OCI-LY3 (cell line): ENCODE measurements at regions not wholly inside any gene's neighbourhood (a gene's known extent, or its start where the extent isn't known, plus 50 kb on each side); places are given as distances from the start of the nearest gene placed in this dataset.

Source experiments
- H2AFZ ChIP-seq: fragments of 200-600, 300-600 bp; shearing (Covaris generic); 2 replicates; pipeline ENCODE4 v1.6.0; 2014; ENCODE audit warnings: antibody characterized with exemption, low read depth, low read length
- H3K27ac ChIP-seq: fragments of 200-600, 300-600 bp; sonication (generic); 2 replicates; pipeline ENCODE4 v1.5.1; 2014; ENCODE audit warnings: mild to moderate bottlenecking, low read length, moderate library complexity, mixed read lengths
- H3K27me3 ChIP-seq: fragments of 200-600, 300-600 bp; sonication (generic); 2 replicates; pipeline ENCODE4 v1.6.1; 2014; ENCODE audit warnings: low read depth, low read length, mixed read lengths
- H3K36me3 ChIP-seq: fragments of 200-600, 300-600 bp; sonication (generic); replicated peaks from 2 replicates; pipeline ENCODE3; 2014; ENCODE audit warnings: low read depth, low read length, mixed read lengths
- H3K4me1 ChIP-seq: fragments of 300-600, 200-600 bp; sonication (generic); 2 replicates; pipeline ENCODE4 v1.6.1; 2014; ENCODE audit warnings: low read length, mixed read lengths
- H3K4me2 ChIP-seq: fragments of 200-600, 300-600 bp; sonication (generic); 2 replicates; pipeline ENCODE4 v1.6.1; 2014; ENCODE audit warnings: low read length, mixed read lengths
- H3K4me3 ChIP-seq: fragments of 300-600, 200-600 bp; sonication (generic); 2 replicates; pipeline ENCODE4 v1.5.1; 2014; ENCODE audit warnings: antibody characterized with exemption, mild to moderate bottlenecking, low read length, moderate library complexity
- H3K79me2 ChIP-seq: fragments of 300-600, 200-600 bp; shearing (Covaris generic); 2 replicates; pipeline ENCODE4 v1.6.1; 2014; ENCODE audit warnings: mild to moderate bottlenecking, low read length, mixed read lengths
- H3K9ac ChIP-seq: fragments of 300-600, 200-600 bp; shearing (Covaris generic); 2 replicates; pipeline ENCODE4 v1.6.0; 2014; ENCODE audit warnings: mild to moderate bottlenecking, low read length, moderate library complexity
- H3K9me3 ChIP-seq: fragments of 200-600, 300-600 bp; shearing (Covaris generic); 2 replicates; pipeline ENCODE4 v1.6.1; 2014; ENCODE audit warnings: low read length, mixed read lengths; ENCODE audit not compliant: insufficient read depth
- H4K20me1 ChIP-seq: fragments of 200-600, 300-600 bp; sonication (generic); 2 replicates; pipeline ENCODE4 v1.6.1; 2016; ENCODE audit warnings: low read length, mixed read lengths; ENCODE audit not compliant: insufficient read depth
- EZH2phosphoT487 ChIP-seq: fragments of 200-600 bp; shearing (Covaris generic); IDR thresholded peaks from 2 replicates; pipeline ENCODE4 v1.6.1; 2018; ENCODE audit warnings: antibody characterized with exemption, mixed run types, low read depth
- TF ChIP-seq, protein P1 (sequence below): fragments of 200-600, 300-600 bp; sonication (generic); IDR thresholded peaks from 2 replicates; pipeline ENCODE4 v1.5.1; 2014; ENCODE audit warnings: antibody characterized with exemption, low read length, low read depth

DNA sequence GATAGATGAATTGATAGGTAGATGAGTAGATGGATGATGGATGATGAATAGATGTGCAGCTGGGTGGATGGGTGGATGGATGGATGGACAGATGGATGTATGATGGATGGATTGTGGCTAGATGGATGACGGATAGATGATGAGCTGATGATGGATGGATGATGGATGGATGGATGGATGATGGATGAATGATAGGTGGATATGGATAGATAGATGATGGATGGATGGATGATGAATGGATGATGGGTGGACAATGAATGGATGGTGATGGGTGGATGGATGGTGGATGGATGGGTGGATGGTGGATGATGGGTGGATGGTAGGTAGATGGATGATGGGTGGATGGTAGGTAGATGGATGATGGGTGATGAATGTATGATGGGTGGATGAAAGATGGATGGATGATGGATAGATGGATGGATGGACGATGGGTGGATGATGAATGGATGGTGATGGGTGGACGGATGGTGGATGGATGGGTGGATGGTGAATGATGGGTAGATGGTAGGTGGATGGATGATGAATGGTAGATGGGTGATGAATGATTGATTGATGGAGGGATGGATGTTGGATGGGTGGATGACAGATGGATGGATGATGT is 1261.7 kb downstream of the BRD1 start:
- H3K4me3 ChIP-seq = no peak overlapping the region
- no peaks in the 10 kb centered on the region for H4K20me1 ChIP-seq
- H3K79me2 ChIP-seq = no peaks in the 10 kb centered on the region
- TF ChIP-seq, protein P1, sequence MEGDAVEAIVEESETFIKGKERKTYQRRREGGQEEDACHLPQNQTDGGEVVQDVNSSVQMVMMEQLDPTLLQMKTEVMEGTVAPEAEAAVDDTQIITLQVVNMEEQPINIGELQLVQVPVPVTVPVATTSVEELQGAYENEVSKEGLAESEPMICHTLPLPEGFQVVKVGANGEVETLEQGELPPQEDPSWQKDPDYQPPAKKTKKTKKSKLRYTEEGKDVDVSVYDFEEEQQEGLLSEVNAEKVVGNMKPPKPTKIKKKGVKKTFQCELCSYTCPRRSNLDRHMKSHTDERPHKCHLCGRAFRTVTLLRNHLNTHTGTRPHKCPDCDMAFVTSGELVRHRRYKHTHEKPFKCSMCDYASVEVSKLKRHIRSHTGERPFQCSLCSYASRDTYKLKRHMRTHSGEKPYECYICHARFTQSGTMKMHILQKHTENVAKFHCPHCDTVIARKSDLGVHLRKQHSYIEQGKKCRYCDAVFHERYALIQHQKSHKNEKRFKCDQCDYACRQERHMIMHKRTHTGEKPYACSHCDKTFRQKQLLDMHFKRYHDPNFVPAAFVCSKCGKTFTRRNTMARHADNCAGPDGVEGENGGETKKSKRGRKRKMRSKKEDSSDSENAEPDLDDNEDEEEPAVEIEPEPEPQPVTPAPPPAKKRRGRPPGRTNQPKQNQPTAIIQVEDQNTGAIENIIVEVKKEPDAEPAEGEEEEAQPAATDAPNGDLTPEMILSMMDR = no peak
- no peak for TF ChIP-seq EZH2phosphoT487
- no peak overlapping the region for H3K27ac ChIP-seq
- no peak overlapping the region for H3K4me2 ChIP-seq
- H3K9ac ChIP-seq = no peak overlapping the region
- no peak overlapping the region for H2AFZ ChIP-seq
- no peaks in the 10 kb centered on the region for H3K36me3 ChIP-seq
- H3K4me1 ChIP-seq = no peaks in the 10 kb centered on the region
- H3K27me3 ChIP-seq = no peaks in the 10 kb centered on the region
- peaks cover 7% of the 10 kb centered on the region; the same call in 1 of the 2 replicates for H3K9me3 ChIP-seq

- Histone ChIP-seq H3K79me2 (no peaks in the 10 kb centered on the region), H3K27me3 (no peaks in the 10 kb centered on the region), H3K9me3 (peaks cover 2% of the 10 kb centered on the region; the same call in 1 of the 2 replicates), H3K4me3 (no peak overlapping the region), H3K36me3 (no peaks in the 10 kb centered on the region), H3K9ac (no peak overlapping the region), H4K20me1 (no peaks in the 10 kb centered on the region), H3K27ac (no peak overlapping the region), H3K4me2 (no peak overlapping the region), H2AFZ (no peak overlapping the region), H3K4me1 (no peaks in the 10 kb centered on the region)
- TF ChIP-seq, protein P1 = no peak
- TF ChIP-seq EZH2phosphoT487 = no peak
These were observed 1262.7 kb downstream of the BRD1 start for GRCh38 chr22:48564995-48565394.

- no peak overlapping the region for H3K4me3 ChIP-seq
- no peaks in the 10 kb centered on the region for H3K9me3 ChIP-seq
- no peaks in the 10 kb centered on the region for H3K36me3 ChIP-seq
- no peaks in the 10 kb centered on the region for H4K20me1 ChIP-seq
- no peak overlapping the region for H3K9ac ChIP-seq
- H3K4me1 ChIP-seq = no peaks in the 10 kb centered on the region
- TF ChIP-seq, protein P1 = no peak
- TF ChIP-seq EZH2phosphoT487 = no peak
- H2AFZ ChIP-seq = no peak overlapping the region
- H3K79me2 ChIP-seq = no peaks in the 10 kb centered on the region
- no peak overlapping the region for H3K4me2 ChIP-seq
- no peak overlapping the region for H3K27ac ChIP-seq
- H3K27me3 ChIP-seq = no peaks in the 10 kb centered on the region
These were observed 1263.7 kb downstream of the BRD1 start for GRCh38 chr22:48563966-48564330.

GRCh38 chr22:48563118-48563965 is 1264.3 kb downstream of the BRD1 start:
- Histone ChIP-seq H3K4me2 (no peak overlapping the region), H3K27ac (no peak overlapping the region), H2AFZ (no peak overlapping the region), H3K27me3 (no peaks in the 10 kb centered on the region), H3K9ac (no peak overlapping the region), H3K4me1 (no peaks in the 10 kb centered on the region), H3K4me3 (no peak overlapping the region), H3K79me2 (no peaks in the 10 kb centered on the region), H3K36me3 (no peaks in the 10 kb centered on the region), H4K20me1 (no peaks in the 10 kb centered on the region), H3K9me3 (no peaks in the 10 kb centered on the region)
- TF ChIP-seq EZH2phosphoT487 = no peak
- TF ChIP-seq, protein P1 = no peak
